GM18498 (cell line): ENCODE measurements at regions not wholly inside any gene's neighbourhood (a gene's known extent, or its start where the extent isn't known, plus 50 kb on each side); places are given as distances from the start of the nearest gene placed in this dataset.
"Not testable (repeated sequence)": the region's sequence is repeated elsewhere in the genome, so short reads cannot be mapped to it uniquely, and the experiment has no call there.

Experiments used
- ATAC-seq: cut with Tn5 transposase; IDR thresholded peaks from one replicate; pipeline ENCODE4 v1.9.1; 2021; ENCODE audit warnings: mild to moderate bottlenecking, moderate library complexity; ENCODE audit not compliant: unreplicated experiment

GRCh38 chr7:34207810-34208209 lies 302.5 kb downstream of the BMPER start:
- no peak for ATAC-seq

- no peak for ATAC-seq
Observed at GRCh38 chr7:34208878-34209621, 303.7 kb downstream of the BMPER start.

DNA sequence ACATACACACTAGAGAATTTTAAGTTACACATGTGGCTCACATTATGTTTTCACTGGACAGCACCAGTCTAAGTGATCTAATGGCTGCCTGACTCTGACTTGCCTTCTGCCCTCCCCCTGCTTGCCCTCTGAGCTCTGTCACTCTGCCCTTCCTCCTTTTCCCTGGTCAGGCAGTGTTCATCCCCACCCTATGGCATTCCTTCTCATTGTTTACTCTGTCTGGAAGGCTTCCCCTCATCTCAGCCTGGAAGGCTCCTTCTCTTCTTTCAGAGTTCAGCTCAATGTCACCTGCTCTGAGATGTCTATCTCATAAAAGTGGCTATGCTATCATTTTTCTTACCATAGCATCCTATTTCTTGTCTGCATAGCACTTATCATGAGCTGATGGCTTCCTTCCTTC lies 305.7 kb downstream of the BMPER start:
- ATAC-seq, result no peak

DNA sequence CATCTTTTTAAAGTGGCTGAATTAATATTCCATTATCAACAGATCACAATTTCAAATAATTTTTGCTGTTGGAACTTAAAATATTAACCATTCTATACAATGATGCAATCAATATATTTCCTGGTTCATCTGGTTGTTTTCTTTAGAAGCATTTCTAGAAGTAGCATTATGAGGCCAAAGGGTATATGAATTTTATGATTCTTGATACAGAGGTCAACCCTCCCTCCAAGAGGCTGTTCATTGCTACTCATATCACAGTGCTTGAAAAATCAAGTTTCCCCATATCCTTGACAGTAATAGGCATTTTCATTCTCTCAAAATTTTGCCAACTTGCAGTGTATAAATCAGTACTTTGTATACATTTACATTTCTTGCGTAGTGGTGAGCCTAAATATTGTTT lies 312.6 kb downstream of the BMPER start:
- no peak for ATAC-seq

- ATAC-seq, result no peak
Observed at GRCh38 chr7:34219153-34219718, 313.9 kb downstream of the BMPER start.

- no peak for ATAC-seq
Observed at GRCh38 chr7:34220506-34221185, 315.3 kb downstream of the BMPER start.

GRCh38 chr7:34222316-34222715 lies 317.0 kb downstream of the BMPER start:
- ATAC-seq, result no peak

- ATAC-seq, result no peak
Observed at GRCh38 chr7:34222722-34223121, 317.4 kb downstream of the BMPER start.

DNA sequence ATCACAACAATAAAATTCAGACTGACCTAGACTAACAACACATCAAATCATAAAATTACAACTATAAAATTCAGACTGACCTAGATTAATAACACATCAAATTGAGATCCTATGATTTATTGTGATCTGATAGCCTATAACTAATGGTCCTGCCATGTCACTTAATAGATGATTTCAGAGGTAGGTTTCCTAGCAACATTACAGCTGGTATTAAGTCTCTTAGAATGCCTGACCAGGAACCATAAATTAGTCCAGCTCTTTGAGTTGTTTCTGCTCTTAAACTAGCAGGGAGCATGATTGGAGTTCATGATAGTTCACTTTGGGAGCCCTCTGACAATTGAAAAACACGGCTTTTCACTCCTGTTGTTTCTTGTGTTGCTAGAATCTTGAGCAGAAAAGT lies 318.9 kb downstream of the BMPER start:
- ATAC-seq, result no peak

GRCh38 chr7:34225193-34225592 lies 319.9 kb downstream of the BMPER start:
- ATAC-seq, result no peak

- ATAC-seq, result no peak
Observed at GRCh38 chr7:34227525-34227924, 322.2 kb downstream of the BMPER start.

GRCh38 chr7:34235101-34235500 lies 329.8 kb downstream of the BMPER start:
- not testable (repeated sequence) for ATAC-seq

DNA sequence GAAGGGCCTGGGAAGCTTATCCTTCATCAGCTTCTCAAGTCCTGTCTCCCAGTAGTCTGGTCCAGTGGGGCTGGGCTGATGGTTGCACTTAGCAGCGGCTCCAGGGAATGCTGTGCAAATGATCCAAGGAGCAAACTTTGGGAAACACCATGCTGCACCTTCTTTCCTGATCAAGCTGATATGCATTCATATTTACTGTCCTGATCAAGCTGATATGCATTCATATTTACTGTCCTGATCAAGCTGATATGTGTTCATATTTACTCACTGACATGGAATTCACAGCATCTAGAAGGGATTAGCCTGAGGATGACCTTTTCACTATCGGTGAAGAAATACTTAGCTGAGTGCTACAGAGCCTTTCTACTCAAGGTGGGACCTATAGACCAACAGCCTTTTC lies 330.7 kb downstream of the BMPER start:
- no peak for ATAC-seq

- no peak for ATAC-seq
Observed at GRCh38 chr7:34236839-34237492, 331.6 kb downstream of the BMPER start.

GRCh38 chr7:34237493-34237849 lies 332.1 kb downstream of the BMPER start:
- ATAC-seq, result no peak

- ATAC-seq, result no peak
Observed at GRCh38 chr7:34240417-34240816, 335.1 kb downstream of the BMPER start.

DNA sequence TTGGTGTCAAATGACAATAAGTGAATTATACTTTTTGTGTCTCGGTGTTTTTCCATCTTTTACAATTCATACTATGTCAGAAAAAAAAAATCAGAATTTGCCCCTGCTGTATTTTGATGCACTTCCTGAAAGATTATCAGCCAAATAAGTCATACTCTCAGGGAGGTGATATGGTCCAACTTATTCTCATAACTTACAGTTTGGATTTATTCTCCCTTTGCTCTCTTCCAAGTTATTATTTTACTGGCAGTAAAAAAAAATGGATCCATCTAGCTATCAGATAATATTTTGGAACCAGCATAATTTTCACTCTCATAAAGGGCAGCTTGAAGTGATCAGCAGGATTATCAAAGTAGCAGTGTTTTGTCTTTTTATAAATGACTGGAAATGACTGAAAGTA lies 337.1 kb downstream of the BMPER start:
- ATAC-seq, result no peak

DNA sequence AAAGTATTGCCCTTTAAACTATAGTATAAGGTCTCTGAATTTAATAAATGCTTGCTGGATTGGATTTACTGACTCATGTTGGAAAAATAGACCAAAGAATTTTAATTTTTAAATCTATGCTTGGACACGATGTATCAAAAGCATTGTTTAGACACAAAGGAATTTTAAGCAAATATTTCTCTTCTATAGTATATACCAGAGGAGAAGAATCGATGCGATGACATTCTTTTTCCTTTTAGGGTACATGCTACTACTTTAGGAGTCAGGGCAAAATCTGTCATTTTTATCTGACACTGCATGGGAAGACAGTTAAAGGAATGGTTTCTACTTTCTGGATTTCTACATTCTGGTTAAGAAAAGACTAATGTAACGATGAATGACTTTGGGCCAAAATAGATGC lies 339.9 kb downstream of the BMPER start:
- ATAC-seq, result no peak

DNA sequence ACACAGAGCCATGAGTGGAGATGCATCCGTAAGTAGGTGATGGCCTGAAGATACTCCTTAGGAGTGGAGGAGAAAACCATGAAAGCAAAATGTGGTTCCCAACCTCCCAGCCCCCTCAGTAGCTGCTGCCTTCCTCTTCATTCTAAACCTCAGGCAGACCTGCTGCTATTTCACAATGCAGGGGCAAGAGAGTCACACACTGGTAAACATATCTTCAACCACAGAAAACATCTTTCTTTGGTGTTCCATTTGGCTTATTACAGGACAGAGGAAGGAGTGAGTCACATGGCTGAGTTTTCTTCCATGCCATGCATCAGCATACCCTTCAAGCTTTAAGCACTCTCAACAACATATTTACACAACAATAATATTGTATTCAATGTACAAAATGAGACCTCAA lies 342.1 kb downstream of the BMPER start:
- ATAC-seq, result no peak

DNA sequence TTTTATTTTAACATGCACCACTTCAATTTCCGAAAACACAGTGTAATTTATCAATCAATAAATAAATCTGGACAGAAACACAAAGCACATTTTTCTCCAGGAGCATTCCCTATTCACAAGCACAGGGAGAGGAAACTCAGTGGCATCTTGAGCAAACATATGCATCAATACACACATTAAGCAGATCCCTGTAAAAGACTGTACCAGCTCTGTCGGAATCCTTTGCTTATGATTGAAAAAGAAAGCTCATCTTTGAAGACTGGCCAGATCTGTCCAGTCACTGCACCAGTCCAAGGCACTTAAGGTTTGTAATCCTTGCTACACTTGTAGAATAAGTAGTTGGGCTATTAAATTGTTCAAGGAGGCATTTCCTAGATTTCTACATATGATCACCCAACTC lies 343.9 kb downstream of the BMPER start:
- no peak for ATAC-seq

GRCh38 chr7:34260279-34260678 lies 354.9 kb downstream of the BMPER start:
- ATAC-seq, result no peak

- ATAC-seq, result no peak
Observed at GRCh38 chr7:34263168-34263567, 357.8 kb downstream of the BMPER start.
